ENCODE measurements at regions not wholly inside any gene's neighbourhood (a gene's known extent, or its start where the extent isn't known, plus 50 kb on each side); places are given as distances from the start of the nearest gene placed in this dataset.

DNA sequence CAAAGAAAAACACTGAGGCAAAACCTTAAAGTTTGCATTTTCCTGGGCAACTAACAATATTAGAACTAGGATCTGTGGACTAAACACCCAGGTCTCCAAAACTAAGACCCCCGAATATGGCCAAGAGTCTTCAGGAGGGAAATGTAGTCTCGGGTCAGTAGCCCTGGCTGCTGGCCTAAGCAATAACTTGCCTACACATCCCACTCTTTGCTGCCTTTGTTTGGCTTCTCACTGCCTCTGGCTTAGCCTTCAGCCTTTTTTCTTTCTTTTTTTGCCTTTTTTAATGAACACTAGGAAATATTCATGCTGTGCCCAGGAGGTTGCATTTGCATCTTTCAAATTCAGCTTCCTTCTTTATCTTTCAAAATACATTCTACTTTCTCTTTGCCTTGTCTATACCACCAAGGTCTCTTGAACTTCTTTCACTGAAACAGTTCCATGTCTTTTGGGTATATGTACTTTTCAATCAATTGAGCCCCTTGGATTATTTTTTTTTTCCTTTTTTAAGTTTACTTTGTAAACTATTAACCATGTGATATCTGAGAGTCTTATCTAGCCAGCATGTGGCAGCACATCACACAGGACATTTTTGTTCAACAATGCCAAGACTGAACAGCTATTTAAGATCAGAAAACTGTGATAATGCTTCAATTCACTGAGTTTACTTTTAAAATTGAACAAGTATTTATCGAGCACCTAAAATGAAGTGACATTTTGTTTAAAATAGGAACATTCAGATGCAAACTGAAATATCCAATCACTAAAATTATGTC lies 165.0 kb upstream of the TRPC6 start:
- no peak for DNase-seq (ENCODE audit: low read depth)
- no peak overlapping the region for H3K4me3 ChIP-seq (replicated peaks; ENCODE audit: low read depth, low read length)
- TF ChIP-seq, protein P1, sequence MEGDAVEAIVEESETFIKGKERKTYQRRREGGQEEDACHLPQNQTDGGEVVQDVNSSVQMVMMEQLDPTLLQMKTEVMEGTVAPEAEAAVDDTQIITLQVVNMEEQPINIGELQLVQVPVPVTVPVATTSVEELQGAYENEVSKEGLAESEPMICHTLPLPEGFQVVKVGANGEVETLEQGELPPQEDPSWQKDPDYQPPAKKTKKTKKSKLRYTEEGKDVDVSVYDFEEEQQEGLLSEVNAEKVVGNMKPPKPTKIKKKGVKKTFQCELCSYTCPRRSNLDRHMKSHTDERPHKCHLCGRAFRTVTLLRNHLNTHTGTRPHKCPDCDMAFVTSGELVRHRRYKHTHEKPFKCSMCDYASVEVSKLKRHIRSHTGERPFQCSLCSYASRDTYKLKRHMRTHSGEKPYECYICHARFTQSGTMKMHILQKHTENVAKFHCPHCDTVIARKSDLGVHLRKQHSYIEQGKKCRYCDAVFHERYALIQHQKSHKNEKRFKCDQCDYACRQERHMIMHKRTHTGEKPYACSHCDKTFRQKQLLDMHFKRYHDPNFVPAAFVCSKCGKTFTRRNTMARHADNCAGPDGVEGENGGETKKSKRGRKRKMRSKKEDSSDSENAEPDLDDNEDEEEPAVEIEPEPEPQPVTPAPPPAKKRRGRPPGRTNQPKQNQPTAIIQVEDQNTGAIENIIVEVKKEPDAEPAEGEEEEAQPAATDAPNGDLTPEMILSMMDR (IDR thresholded peaks at IDR 0.05; ENCODE audit: low read length, missing control alignments): no peak

DNA sequence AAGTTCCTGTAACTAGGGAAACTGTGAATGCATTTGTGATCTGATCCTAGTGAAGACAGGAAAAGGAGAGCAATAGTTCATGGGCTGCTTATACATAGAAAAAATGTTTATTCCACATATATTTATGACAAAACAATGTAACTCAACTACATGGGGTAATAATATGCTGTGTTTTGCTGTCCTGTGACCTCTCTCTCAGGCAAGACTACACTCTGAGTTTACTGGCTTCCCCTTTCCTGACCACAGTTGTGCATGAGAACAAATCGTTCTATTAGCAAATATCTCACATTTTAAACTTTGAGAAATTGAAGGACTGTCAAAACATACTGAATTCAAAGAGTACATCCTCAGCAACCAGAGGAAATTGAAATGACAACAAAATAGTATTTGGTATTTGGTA lies 161.9 kb upstream of the TRPC6 start:
- TF ChIP-seq, protein P1 (IDR thresholded peaks at IDR 0.05; ENCODE audit: low read length, missing control alignments): no peak
- no peak for DNase-seq (ENCODE audit: low read depth)
- no peak overlapping the region for H3K4me3 ChIP-seq (replicated peaks; ENCODE audit: low read depth, low read length)

DNA sequence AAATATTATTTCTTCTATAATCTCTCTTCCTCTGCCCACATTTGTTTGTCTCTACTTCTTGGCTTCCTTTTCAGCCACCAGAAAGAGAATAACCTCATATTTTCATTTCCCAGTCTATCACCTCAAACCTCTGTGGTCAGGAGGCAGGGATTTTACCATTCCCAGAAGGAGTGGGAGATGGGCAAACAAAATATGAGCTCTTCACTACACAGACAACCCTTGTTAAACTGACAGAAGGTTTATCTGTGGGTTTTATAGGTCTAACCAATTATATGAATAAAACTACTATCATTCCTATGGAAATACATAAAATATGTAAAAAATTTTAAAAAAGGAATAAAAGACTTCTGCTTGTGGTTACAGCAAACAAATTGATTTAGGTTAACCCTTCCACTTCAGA lies 160.0 kb upstream of the TRPC6 start:
- DNase-seq (ENCODE audit: low read depth): no peak

DNA sequence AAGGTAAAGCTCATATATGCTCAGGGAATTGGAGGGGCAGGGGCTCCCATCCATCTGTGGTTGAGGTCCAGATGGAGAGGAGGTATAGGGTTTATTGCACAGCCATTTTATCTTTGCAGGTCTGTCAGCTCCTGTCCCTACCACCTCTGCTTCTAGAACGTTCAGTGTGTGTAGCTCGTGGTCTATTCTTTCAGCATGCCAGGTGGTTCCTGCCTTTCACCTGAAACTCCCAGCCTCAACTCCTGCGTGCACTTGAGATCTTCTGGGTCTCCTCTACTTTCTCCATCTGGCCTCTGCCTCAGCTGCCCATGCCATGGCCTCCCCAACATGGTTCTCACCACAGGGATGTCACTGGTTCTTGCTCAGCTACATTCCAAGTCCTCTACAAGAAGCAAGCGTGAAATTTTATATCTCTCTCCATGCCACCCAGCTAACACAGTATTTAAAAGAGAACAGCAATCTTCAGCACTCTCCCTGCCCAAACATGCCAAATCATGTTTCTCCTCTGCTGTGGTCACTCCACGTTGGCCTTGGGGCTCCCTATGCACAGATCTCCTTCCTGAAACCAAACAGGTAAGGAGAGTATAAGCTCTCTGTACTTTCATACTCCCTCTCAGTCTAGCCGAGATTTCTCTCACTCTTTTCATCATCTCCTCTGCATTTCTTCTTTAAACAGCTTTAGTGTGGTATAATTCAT lies 157.8 kb upstream of the TRPC6 start:
- DNase-seq (ENCODE audit: low read depth): no peak
- H3K4me3 ChIP-seq (replicated peaks; ENCODE audit: low read depth, low read length): no peak overlapping the region
- TF ChIP-seq, protein P1 (IDR thresholded peaks at IDR 0.05; ENCODE audit: low read length, missing control alignments): no peak

More for the DNA sequence above, 160.0 kb upstream of the TRPC6 start:
- TF ChIP-seq, protein P1 (IDR thresholded peaks at IDR 0.05; ENCODE audit: low read length, missing control alignments): no peak
- no peak overlapping the region for H3K4me3 ChIP-seq (replicated peaks; ENCODE audit: low read depth, low read length)

DNA sequence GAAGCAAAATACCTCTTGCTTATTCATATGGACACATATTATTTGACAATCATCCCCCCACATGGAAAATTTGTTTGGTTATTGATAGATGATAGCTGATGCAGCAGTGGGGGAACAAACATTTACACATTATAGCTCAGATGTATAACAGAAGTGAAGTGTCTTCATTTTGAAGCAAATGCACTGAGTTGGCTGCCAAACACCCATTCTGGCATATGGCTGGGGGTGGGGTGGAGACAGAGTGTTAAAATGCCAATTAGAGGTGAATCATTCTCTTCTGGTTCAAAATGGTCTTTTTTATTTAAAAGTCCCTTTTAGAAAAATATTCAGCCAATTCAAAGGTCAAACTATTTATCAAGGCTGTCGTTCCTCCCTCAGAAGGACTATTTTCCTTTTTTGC lies 157.3 kb upstream of the TRPC6 start:
- no peak for DNase-seq (ENCODE audit: low read depth)
- TF ChIP-seq, protein P1 (IDR thresholded peaks at IDR 0.05; ENCODE audit: low read length, missing control alignments): no peak
- H3K4me3 ChIP-seq (replicated peaks; ENCODE audit: low read depth, low read length): no peak overlapping the region

DNA sequence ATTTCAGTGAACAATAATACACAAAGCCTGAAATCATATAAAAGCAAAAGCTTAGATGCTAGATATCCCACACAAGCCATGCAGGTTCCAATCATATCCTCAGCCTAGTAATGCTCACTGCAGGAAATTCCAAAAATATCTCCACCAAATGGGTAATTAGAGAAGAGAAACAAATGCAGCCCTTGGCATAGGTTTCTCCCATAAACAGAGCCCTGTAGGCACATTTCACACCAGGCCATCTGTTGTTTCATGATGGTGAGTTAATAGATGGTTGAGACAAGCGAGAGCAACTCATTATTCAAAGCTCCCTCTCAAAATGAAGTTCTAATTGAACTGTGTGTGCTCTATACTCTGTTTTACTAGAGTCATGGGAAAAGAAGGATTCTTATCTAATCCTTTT lies 154.6 kb upstream of the TRPC6 start:
- no peak for DNase-seq (ENCODE audit: low read depth)
- TF ChIP-seq, protein P1 (IDR thresholded peaks at IDR 0.05; ENCODE audit: low read length, missing control alignments): no peak
- H3K4me3 ChIP-seq (replicated peaks; ENCODE audit: low read depth, low read length): no peak overlapping the region
